ENCODE measurements at regions not wholly inside any gene's neighbourhood (a gene's known extent, or its start where the extent isn't known, plus 50 kb on each side); places are given as distances from the start of the nearest gene placed in this dataset.

GRCh38 chr14:42095155-42095554 is 488.5 kb downstream of the LRFN5 start:
- Mint-ChIP-seq H3K36me3 (no peaks in the 10 kb centered on the region), H3K27ac (no peak overlapping the region), H3K4me1 (no peaks in the 10 kb centered on the region), H3K4me3 (no peak overlapping the region), H3K9me3 (peaks cover 8% of the 10 kb centered on the region)
- no peak for ATAC-seq
- DNase-seq (ENCODE audit: low spot score in 2 of 2): no peak

GRCh38 chr14:42090122-42090521 is 483.4 kb downstream of the LRFN5 start:
- ATAC-seq (no peak), DNase-seq (ENCODE audit: low spot score in 2 of 2) (no peak)
- no peaks in the 10 kb centered on the region for H3K36me3 Mint-ChIP-seq
- peaks cover 16% of the 10 kb centered on the region for H3K9me3 Mint-ChIP-seq
- H3K4me3 Mint-ChIP-seq: no peak overlapping the region
- H3K4me1 Mint-ChIP-seq: no peaks in the 10 kb centered on the region
- no peak overlapping the region for H3K27ac Mint-ChIP-seq

- H3K36me3 Mint-ChIP-seq: no peaks in the 10 kb centered on the region
- no peak for DNase-seq (ENCODE audit: low spot score in 2 of 2)
- H3K27ac Mint-ChIP-seq: no peak overlapping the region
- no peaks in the 10 kb centered on the region for H3K4me1 Mint-ChIP-seq
- peaks cover 10% of the 10 kb centered on the region for H3K9me3 Mint-ChIP-seq
- H3K4me3 Mint-ChIP-seq: no peak overlapping the region
- no peak for ATAC-seq
These were observed 473.2 kb downstream of the LRFN5 start for GRCh38 chr14:42079911-42080310.

- Mint-ChIP-seq H3K4me3 (no peak overlapping the region), H3K9me3 (peaks cover 11% of the 10 kb centered on the region), H3K36me3 (no peaks in the 10 kb centered on the region), H3K27ac (no peak overlapping the region), H3K4me1 (no peaks in the 10 kb centered on the region)
- DNase-seq (ENCODE audit: low spot score in 2 of 2): no peak
- no peak for ATAC-seq
These were observed 471.7 kb downstream of the LRFN5 start for GRCh38 chr14:42078345-42078744.

GRCh38 chr14:42070031-42070430 is 463.4 kb downstream of the LRFN5 start:
- peaks cover 12% of the 10 kb centered on the region for H3K9me3 Mint-ChIP-seq
- no peaks in the 10 kb centered on the region for H3K4me1 Mint-ChIP-seq
- DNase-seq (ENCODE audit: low spot score in 2 of 2) (no peak), ATAC-seq (no peak)
- H3K27ac Mint-ChIP-seq: no peak overlapping the region
- H3K36me3 Mint-ChIP-seq: no peaks in the 10 kb centered on the region
- H3K4me3 Mint-ChIP-seq: no peak overlapping the region

GRCh38 chr14:42057111-42057510 is 450.4 kb downstream of the LRFN5 start:
- no peaks in the 10 kb centered on the region for H3K4me1 Mint-ChIP-seq
- H3K27ac Mint-ChIP-seq: no peak overlapping the region
- peaks cover 7% of the 10 kb centered on the region for H3K9me3 Mint-ChIP-seq
- ATAC-seq (no peak), DNase-seq (ENCODE audit: low spot score in 2 of 2) (no peak)
- H3K4me3 Mint-ChIP-seq: no peak overlapping the region
- no peaks in the 10 kb centered on the region for H3K36me3 Mint-ChIP-seq

GRCh38 chr14:42047421-42048055 is 440.9 kb downstream of the LRFN5 start:
- no peak overlapping the region for H3K27ac Mint-ChIP-seq
- H3K36me3 Mint-ChIP-seq: no peaks in the 10 kb centered on the region
- DNase-seq (ENCODE audit: low spot score in 2 of 2): no peak
- H3K9me3 Mint-ChIP-seq: peaks cover 8% of the 10 kb centered on the region
- ATAC-seq: no peak
- no peaks in the 10 kb centered on the region for H3K4me1 Mint-ChIP-seq
- H3K4me3 Mint-ChIP-seq: no peak overlapping the region

- no peak for ATAC-seq
- H3K27ac Mint-ChIP-seq: no peak overlapping the region
- no peak overlapping the region for H3K4me3 Mint-ChIP-seq
- no peak for DNase-seq (ENCODE audit: low spot score in 2 of 2)
- H3K4me1 Mint-ChIP-seq: no peaks in the 10 kb centered on the region
- no peaks in the 10 kb centered on the region for H3K36me3 Mint-ChIP-seq
- H3K9me3 Mint-ChIP-seq: peaks cover 8% of the 10 kb centered on the region
These were observed 438.7 kb downstream of the LRFN5 start for GRCh38 chr14:42045383-42045782.

- H3K27ac Mint-ChIP-seq: no peak overlapping the region
- no peak for DNase-seq (ENCODE audit: low spot score in 2 of 2)
- H3K36me3 Mint-ChIP-seq: no peaks in the 10 kb centered on the region
- H3K4me1 Mint-ChIP-seq: no peaks in the 10 kb centered on the region
- no peak for ATAC-seq
- peaks cover 17% of the 10 kb centered on the region for H3K9me3 Mint-ChIP-seq
- no peak overlapping the region for H3K4me3 Mint-ChIP-seq
These were observed 421.9 kb downstream of the LRFN5 start for GRCh38 chr14:42028607-42029006.

GRCh38 chr14:42027271-42027670 is 420.6 kb downstream of the LRFN5 start:
- Mint-ChIP-seq H3K4me1 (no peaks in the 10 kb centered on the region), H3K4me3 (no peak overlapping the region), H3K27ac (no peak overlapping the region), H3K36me3 (no peaks in the 10 kb centered on the region), H3K9me3 (peaks cover 17% of the 10 kb centered on the region)
- DNase-seq (ENCODE audit: low spot score in 2 of 2) (no peak), ATAC-seq (no peak)

- Mint-ChIP-seq H3K4me1 (no peaks in the 10 kb centered on the region), H3K4me3 (no peak overlapping the region), H3K36me3 (no peaks in the 10 kb centered on the region), H3K27ac (no peak overlapping the region), H3K9me3 (peaks cover 21% of the 10 kb centered on the region)
- DNase-seq (ENCODE audit: low spot score in 2 of 2) (no peak), ATAC-seq (no peak)
These were observed 416.8 kb downstream of the LRFN5 start for GRCh38 chr14:42023452-42023851.

GRCh38 chr14:42014301-42014700 is 407.6 kb downstream of the LRFN5 start:
- H3K9me3 Mint-ChIP-seq: peaks cover 27% of the 10 kb centered on the region
- H3K4me1 Mint-ChIP-seq: no peaks in the 10 kb centered on the region
- no peak for ATAC-seq
- no peak for DNase-seq (ENCODE audit: low spot score in 2 of 2)
- H3K27ac Mint-ChIP-seq: no peak overlapping the region
- no peak overlapping the region for H3K4me3 Mint-ChIP-seq
- H3K36me3 Mint-ChIP-seq: no peaks in the 10 kb centered on the region

- H3K27ac Mint-ChIP-seq: no peak overlapping the region
- H3K4me3 Mint-ChIP-seq: no peak overlapping the region
- DNase-seq (ENCODE audit: low spot score in 2 of 2): no peak
- ATAC-seq: no peak
- H3K36me3 Mint-ChIP-seq: no peaks in the 10 kb centered on the region
- H3K4me1 Mint-ChIP-seq: no peaks in the 10 kb centered on the region
- peaks cover 22% of the 10 kb centered on the region for H3K9me3 Mint-ChIP-seq
These were observed 406.9 kb downstream of the LRFN5 start for GRCh38 chr14:42013559-42013958.

GRCh38 chr14:42013153-42013552 is 406.5 kb downstream of the LRFN5 start:
- ATAC-seq: no peak
- Mint-ChIP-seq H3K4me3 (no peak overlapping the region), H3K36me3 (no peaks in the 10 kb centered on the region), H3K4me1 (no peaks in the 10 kb centered on the region), H3K9me3 (peaks cover 24% of the 10 kb centered on the region), H3K27ac (no peak overlapping the region)
- no peak for DNase-seq (ENCODE audit: low spot score in 2 of 2)

GRCh38 chr14:42011221-42011620 is 404.5 kb downstream of the LRFN5 start:
- DNase-seq (ENCODE audit: low spot score in 2 of 2) (no peak), ATAC-seq (no peak)
- Mint-ChIP-seq H3K36me3 (no peaks in the 10 kb centered on the region), H3K4me3 (no peak overlapping the region), H3K4me1 (no peaks in the 10 kb centered on the region), H3K9me3 (peaks cover 23% of the 10 kb centered on the region), H3K27ac (no peak overlapping the region)

GRCh38 chr14:42004321-42004720 is 397.6 kb downstream of the LRFN5 start:
- no peak for DNase-seq (ENCODE audit: low spot score in 2 of 2)
- H3K4me3 Mint-ChIP-seq: no peak overlapping the region
- ATAC-seq: no peak
- no peak overlapping the region for H3K27ac Mint-ChIP-seq
- H3K36me3 Mint-ChIP-seq: no peaks in the 10 kb centered on the region
- H3K9me3 Mint-ChIP-seq: peaks cover 13% of the 10 kb centered on the region
- H3K4me1 Mint-ChIP-seq: no peaks in the 10 kb centered on the region

- Mint-ChIP-seq H3K9me3 (peaks cover 6% of the 10 kb centered on the region), H3K4me3 (no peak overlapping the region), H3K27ac (no peak overlapping the region), H3K36me3 (no peaks in the 10 kb centered on the region), H3K4me1 (no peaks in the 10 kb centered on the region)
- DNase-seq (ENCODE audit: low spot score in 2 of 2) (no peak), ATAC-seq (no peak)
These were observed 395.5 kb downstream of the LRFN5 start for GRCh38 chr14:42002141-42002540.

Data from stimulated activated effector memory CD8-positive, alpha-beta T cell treated with anti-CD3 and anti-CD28 coated beads, Interleukin-12 subunit alpha, Interleukin-12 subunit beta, amount 100 ng/mL, for 72 hours (primary cell).